Heart left ventricle (tissue), 16 donors: ENCODE measurements at regions not wholly inside any gene's neighbourhood (a gene's known extent, or its start where the extent isn't known, plus 50 kb on each side); places are given as distances from the start of the nearest gene placed in this dataset.

Experiments
- ATAC-seq, 4 donors: fragments of 200-7000 bp; cut with Tn5 transposase; one replicate each; pipeline ENCODE4 v1.9.1; 2020 to 2022; ENCODE audit warnings: moderate library complexity in 4 of 4, mild to moderate bottlenecking in 3 of 4, moderate number of reproducible peaks in 1 of 4
- DNase-seq, 5 donors: peaks; one replicate each; pipeline ENCODE4 v3.0.0-alpha.2; 2020
- H3K27ac ChIP-seq, 12 donors: fragments of 200-600 bp; sonication (generic) in 4 of 12; one replicate each; pipeline versions ENCODE4 v1.5.0 to v1.8.0; 2016 to 2022; ENCODE audit warnings: mild to moderate bottlenecking in 2 of 12
- H3K27me3 ChIP-seq, 9 donors: fragments of 200-600 bp; sonication (generic) in 2 of 9; one replicate each; pipeline versions ENCODE4 v1.5.1 to v1.8.0; 2016 to 2022; ENCODE audit warnings: mild to moderate bottlenecking in 3 of 9
- H3K36me3 ChIP-seq, 9 donors: fragments of 200-600 bp; sonication (generic) in 2 of 9; one replicate each; pipeline versions ENCODE4 v1.5.0 to v1.8.0; 2018 to 2022; ENCODE audit warnings: mild to moderate bottlenecking in 2 of 9
- H3K4me1 ChIP-seq, 12 donors: fragments of 200-600 bp; sonication (generic) in 4 of 12; one replicate each; pipeline versions ENCODE4 v1.5.0 to v1.8.0; 2016 to 2022; ENCODE audit warnings: mild to moderate bottlenecking in 3 of 12
- H3K4me3 ChIP-seq, 12 donors: fragments of 200-600 bp; sonication (generic) in 4 of 12; one replicate each; pipeline versions ENCODE4 v1.5.0 to v1.8.0; 2017 to 2022; ENCODE audit warnings: mild to moderate bottlenecking in 9 of 12, moderate library complexity in 4 of 12
- H3K9me3 ChIP-seq, 12 donors: fragments of 200-600 bp; sonication (generic) in 4 of 12; one replicate each; pipeline versions ENCODE4 v1.5.0 to v1.8.0; 2016 to 2022; ENCODE audit warnings: mild to moderate bottlenecking in 1 of 12
- CTCF ChIP-seq, 12 donors: fragments of 200-600 bp; sonication (generic) in 4 of 12; IDR thresholded peaks; one replicate each; pipeline versions ENCODE4 v1.5.0 to v1.8.0; 2018 to 2022; ENCODE audit warnings: antibody characterized with exemption in 12 of 12, mild to moderate bottlenecking in 5 of 12
- POLR2A ChIP-seq, 2 donors: fragments of 450-650 bp; IDR thresholded peaks; one replicate each; pipeline ENCODE4 v1.6.1; 2017; ENCODE audit warnings: antibody characterized with exemption in 2 of 2, mild to moderate bottlenecking in 2 of 2, moderate library complexity in 2 of 2
- WGBS, 4 donors: extraction: QIAGEN DNeasy Blood & Tissue Kit in 2 of 4; methylation state at CpG; one replicate each; pipeline versions ENCODE4 v1.1.5 to v1.1.7; 2013 to 2018; 5-methylcytosine and 5-hydroxymethylcytosine counted together
- intact Hi-C, 10 donors: fragments of 100-400 bp; cut with DNase I; formaldehyde crosslinking; loops; one replicate each; pipeline versions ENCODE4 v1.11.1 to v1.14.2; 2022
- donor health status: ischemic (EF 13 %, LVEDD 7.1; RV severe dilation, severe dysfunction).
- donor health status: healthy with polysubstance abuse.
- donor health status: DM: no; HTN: yes; CAD: no.
- donor health status: DM: no; HTN: no; CAD: no.
- donor health status: ischemic (EF 25% LVEDD 6.9; RV normal size, moderate dysfunction).
- donor health status: ischemic (EF 25% LVEDD 5.7; RV mildly dilated, moderate dysfunction).
- donor health status: healthy.
- donor health status: DM: yes; HTN: yes; CAD: no.
- donor health status: ischemic (EF 35%, LVEDD 5.7; RV mildly dilated, moderate dysfunction).
- donor health status: nonischemic (EF 11% LVEDD 7.7; RV severe dilation, severe dysfunction).
- donor health status: DM: yes; HTN: yes; CAD: no.
- donor health status: PGD.
- donor health status: ischemic (EF 29% LVEDD 5.4; RV normal size, mild dysfunction).
- donor health status: nonischemic (EF 23%, LVEDD 6.1; RV moderate dilation, normal function).

- ATAC-seq (no peak), DNase-seq (no peak)
- no peaks in the 10 kb centered on the region for H3K9me3 ChIP-seq
- no peak overlapping the region for H3K27ac ChIP-seq
- TF ChIP-seq POLR2A (IDR thresholded peaks at IDR 0.05) (no peak), CTCF (IDR thresholded peaks at IDR 0.05) (no peak)
- WGBS, 4 donors = 78 to 89% (median 81%) methylated on average over 5 of the region's 5 CpGs
- H3K36me3 ChIP-seq = no peaks in the 10 kb centered on the region
- no peak overlapping the region for H3K4me3 ChIP-seq
- intact Hi-C loops = no loop called here
- no peaks in the 10 kb centered on the region for H3K27me3 ChIP-seq
- H3K4me1 ChIP-seq = peaks cover 0 to 32% (median 0%) of the 10 kb centered on the region in 12 donors
Measured at GRCh38 chr5:35482167-35482755, 135.4 kb upstream of the SPEF2 start.

- 58 to 65% (median 61%) methylated on average over 5 of the region's 5 CpGs for WGBS, 4 donors
- Histone ChIP-seq H3K27ac (peak overlapping the region in 11 of 12 donors; percentile 5 to 84 (median 36)), H3K27me3 (no peaks in the 10 kb centered on the region), H3K9me3 (no peaks in the 10 kb centered on the region), H3K36me3 (no peaks in the 10 kb centered on the region), H3K4me1 (peaks cover 0 to 42% (median 0%) of the 10 kb centered on the region in 12 donors), H3K4me3 (peak overlapping the region in 10 of 12 donors; percentile 25 to 57 (median 37))
- intact Hi-C loops = no loop called here
- TF ChIP-seq POLR2A (IDR thresholded peaks at IDR 0.05) (no peak), CTCF (IDR thresholded peaks at IDR 0.05) (no peak)
- ATAC-seq = peak in 2 of 4 donors; percentile 22 to 55
- DNase-seq = no peak
Measured at GRCh38 chr5:35478856-35479682, 138.6 kb upstream of the SPEF2 start.

GRCh38 chr5:35477911-35478310, 139.8 kb upstream of the SPEF2 start:
- DNase-seq (no peak), ATAC-seq (no peak)
- no peak overlapping the region for H3K27ac ChIP-seq
- no peak for TF ChIP-seq POLR2A (IDR thresholded peaks at IDR 0.05)
- no peak for TF ChIP-seq CTCF (IDR thresholded peaks at IDR 0.05)
- no peaks in the 10 kb centered on the region for H3K36me3 ChIP-seq
- intact Hi-C loops = no loop called here
- no peak overlapping the region for H3K4me3 ChIP-seq
- no peaks in the 10 kb centered on the region for H3K27me3 ChIP-seq
- peaks cover 0 to 31% (median 0%) of the 10 kb centered on the region in 12 donors for H3K4me1 ChIP-seq
- no peaks in the 10 kb centered on the region for H3K9me3 ChIP-seq

- Histone ChIP-seq H3K9me3 (no peaks in the 10 kb centered on the region), H3K4me1 (peaks cover 0 to 25% (median 0%) of the 10 kb centered on the region in 12 donors), H3K36me3 (no peaks in the 10 kb centered on the region), H3K27me3 (no peaks in the 10 kb centered on the region), H3K27ac (no peak overlapping the region), H3K4me3 (no peak overlapping the region)
- no peak for DNase-seq
- TF ChIP-seq POLR2A (IDR thresholded peaks at IDR 0.05) (no peak), CTCF (IDR thresholded peaks at IDR 0.05) (no peak)
- no peak for ATAC-seq
- intact Hi-C loops = no loop called here
Measured at GRCh38 chr5:35477321-35477720, 140.3 kb upstream of the SPEF2 start.
